ENCODE measurements at regions not wholly inside any gene's neighbourhood (a gene's known extent, or its start where the extent isn't known, plus 50 kb on each side); places are given as distances from the start of the nearest gene placed in this dataset.
"Not testable (repeated sequence)": the region's sequence is repeated elsewhere in the genome, so short reads cannot be mapped to it uniquely, and the experiment has no call there.

GRCh38 chr3:88747145-88747544 is 360.3 kb upstream of the EPHA3 start:
- not testable (repeated sequence) for H3K23ac ChIP-seq (ENCODE audit: low read length); DNase-seq; H2BK5ac ChIP-seq (ENCODE audit: low read depth, low read length, poor library complexity); H4K91ac ChIP-seq (ENCODE audit: low read depth, low read length); H3K79me1 ChIP-seq (ENCODE audit: low read length); H3K4me2 ChIP-seq (ENCODE audit: low read length); H2BK12ac ChIP-seq (ENCODE audit: low read length); H3K4me3 ChIP-seq (ENCODE audit: low read depth, low read length); H3K4me1 ChIP-seq (ENCODE audit: control insufficient read depth in 1 of 2, insufficient read depth in 2 of 2, low read length in 2 of 2); H3K9me3 ChIP-seq (ENCODE audit: insufficient read depth, low read depth, low read length); H3K27me3 ChIP-seq (ENCODE audit: insufficient read depth, low read length); H2AFZ ChIP-seq (ENCODE audit: insufficient read depth, low read length, poor library complexity); H3K79me2 ChIP-seq (ENCODE audit: control insufficient read depth, insufficient read depth, low read length, poor library complexity); H3K27ac ChIP-seq (ENCODE audit: low read depth, low read length); H3K4ac ChIP-seq (ENCODE audit: low read depth, low read length); H3K14ac ChIP-seq (ENCODE audit: low read length); H4K8ac ChIP-seq (ENCODE audit: low read depth, low read length); H2AK5ac ChIP-seq (ENCODE audit: low read length); H3K18ac ChIP-seq (ENCODE audit: low read length); H3K36me3 ChIP-seq (ENCODE audit: control insufficient read depth in 1 of 2, insufficient read depth in 2 of 2, low read length in 2 of 2); H4K12ac ChIP-seq (ENCODE audit: low read depth, low read length); H3K9ac ChIP-seq (ENCODE audit: low read length); H2BK120ac ChIP-seq (ENCODE audit: insufficient read depth, low read length, poor library complexity)
- WGBS (ENCODE audit: extremely low coverage, insufficient coverage, insufficient read length) = no CpG with 5 or more reads among the region's 6 CpGs

- Histone ChIP-seq H2AK5ac (ENCODE audit: low read length) (no peak overlapping the region), H3K18ac (ENCODE audit: low read length) (no peak overlapping the region), H3K14ac (ENCODE audit: low read length) (no peak overlapping the region), H2BK12ac (ENCODE audit: low read length) (no peak overlapping the region), H3K79me1 (ENCODE audit: low read length) (no peaks in the 10 kb centered on the region), H4K12ac (ENCODE audit: low read depth, low read length) (no peak overlapping the region), H2BK5ac (ENCODE audit: low read depth, low read length, poor library complexity) (no peak overlapping the region), H3K4me1 (ENCODE audit: control insufficient read depth in 1 of 2, insufficient read depth in 2 of 2, low read length in 2 of 2) (no peaks in the 10 kb centered on the region), H3K27me3 (ENCODE audit: insufficient read depth, low read length) (no peaks in the 10 kb centered on the region), H2BK120ac (ENCODE audit: insufficient read depth, low read length, poor library complexity) (no peak overlapping the region), H3K23ac (ENCODE audit: low read length) (no peak overlapping the region), H3K36me3 (ENCODE audit: control insufficient read depth in 1 of 2, insufficient read depth in 2 of 2, low read length in 2 of 2) (no peaks in the 10 kb centered on the region), H4K91ac (ENCODE audit: low read depth, low read length) (no peak overlapping the region), H3K79me2 (ENCODE audit: control insufficient read depth, insufficient read depth, low read length, poor library complexity) (no peaks in the 10 kb centered on the region), H2AFZ (ENCODE audit: insufficient read depth, low read length, poor library complexity) (no peak overlapping the region), H3K4ac (ENCODE audit: low read depth, low read length) (no peak overlapping the region), H3K9ac (ENCODE audit: low read length) (no peak overlapping the region), H3K4me2 (ENCODE audit: low read length) (no peak overlapping the region), H4K8ac (ENCODE audit: low read depth, low read length) (no peak overlapping the region), H3K27ac (ENCODE audit: low read depth, low read length) (no peak overlapping the region), H3K4me3 (ENCODE audit: low read depth, low read length) (no peak overlapping the region), H3K9me3 (ENCODE audit: insufficient read depth, low read depth, low read length) (no peaks in the 10 kb centered on the region)
- DNase-seq = no peak
- WGBS (ENCODE audit: extremely low coverage, insufficient coverage, insufficient read length) = no CpG with 5 or more reads among the region's 1 CpG
These were observed 348.7 kb upstream of the EPHA3 start for GRCh38 chr3:88758676-88759075.

GRCh38 chr3:88767746-88768145 is 339.7 kb upstream of the EPHA3 start:
- no peak overlapping the region for H3K14ac ChIP-seq (ENCODE audit: low read length)
- H2AK5ac ChIP-seq (ENCODE audit: low read length) = no peak overlapping the region
- H3K36me3 ChIP-seq (ENCODE audit: control insufficient read depth in 1 of 2, insufficient read depth in 2 of 2, low read length in 2 of 2) = no peaks in the 10 kb centered on the region
- H2BK12ac ChIP-seq (ENCODE audit: low read length) = no peak overlapping the region
- no CpG with 5 or more reads among the region's 2 CpGs for WGBS (ENCODE audit: extremely low coverage, insufficient coverage, insufficient read length)
- no peaks in the 10 kb centered on the region for H3K79me1 ChIP-seq (ENCODE audit: low read length)
- H2AFZ ChIP-seq (ENCODE audit: insufficient read depth, low read length, poor library complexity) = no peak overlapping the region
- no peak overlapping the region for H4K91ac ChIP-seq (ENCODE audit: low read depth, low read length)
- no peak overlapping the region for H3K4me3 ChIP-seq (ENCODE audit: low read depth, low read length)
- no peak overlapping the region for H4K12ac ChIP-seq (ENCODE audit: low read depth, low read length)
- no peak for DNase-seq
- no peak overlapping the region for H3K4ac ChIP-seq (ENCODE audit: low read depth, low read length)
- no peak overlapping the region for H3K18ac ChIP-seq (ENCODE audit: low read length)
- no peak overlapping the region for H3K4me2 ChIP-seq (ENCODE audit: low read length)
- no peaks in the 10 kb centered on the region for H3K9me3 ChIP-seq (ENCODE audit: insufficient read depth, low read depth, low read length)
- H4K8ac ChIP-seq (ENCODE audit: low read depth, low read length) = no peak overlapping the region
- H2BK5ac ChIP-seq (ENCODE audit: low read depth, low read length, poor library complexity) = no peak overlapping the region
- no peak overlapping the region for H3K27ac ChIP-seq (ENCODE audit: low read depth, low read length)
- H2BK120ac ChIP-seq (ENCODE audit: insufficient read depth, low read length, poor library complexity) = no peak overlapping the region
- no peaks in the 10 kb centered on the region for H3K4me1 ChIP-seq (ENCODE audit: control insufficient read depth in 1 of 2, insufficient read depth in 2 of 2, low read length in 2 of 2)
- no peaks in the 10 kb centered on the region for H3K27me3 ChIP-seq (ENCODE audit: insufficient read depth, low read length)
- H3K9ac ChIP-seq (ENCODE audit: low read length) = no peak overlapping the region
- H3K23ac ChIP-seq (ENCODE audit: low read length) = no peak overlapping the region
- no peaks in the 10 kb centered on the region for H3K79me2 ChIP-seq (ENCODE audit: control insufficient read depth, insufficient read depth, low read length, poor library complexity)

DNA sequence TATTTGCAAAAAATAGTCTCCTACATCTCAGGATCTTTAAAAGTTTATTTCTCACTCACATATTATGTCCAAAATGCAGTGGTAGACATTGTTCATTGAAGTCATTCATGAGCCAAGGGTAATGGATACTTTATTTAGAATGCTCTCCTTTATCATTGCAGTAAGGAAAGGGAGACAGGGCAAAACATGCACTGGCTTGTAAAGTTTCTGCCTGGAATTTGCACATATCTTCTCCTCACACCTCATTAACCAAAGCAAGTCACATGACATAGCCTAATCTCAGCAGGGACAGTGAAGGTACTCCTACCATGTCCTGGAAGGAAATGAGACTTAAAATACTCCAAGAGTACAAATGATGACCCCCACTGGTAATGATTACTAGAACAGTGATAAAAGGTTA is 333.7 kb upstream of the EPHA3 start:
- H3K4me1 ChIP-seq (ENCODE audit: control insufficient read depth in 1 of 2, insufficient read depth in 2 of 2, low read length in 2 of 2) = no peaks in the 10 kb centered on the region
- no peaks in the 10 kb centered on the region for H3K79me2 ChIP-seq (ENCODE audit: control insufficient read depth, insufficient read depth, low read length, poor library complexity)
- no peak overlapping the region for H4K12ac ChIP-seq (ENCODE audit: low read depth, low read length)
- no peak overlapping the region for H2AFZ ChIP-seq (ENCODE audit: insufficient read depth, low read length, poor library complexity)
- no peak overlapping the region for H2BK12ac ChIP-seq (ENCODE audit: low read length)
- H3K14ac ChIP-seq (ENCODE audit: low read length) = no peak overlapping the region
- H4K91ac ChIP-seq (ENCODE audit: low read depth, low read length) = no peak overlapping the region
- H3K27me3 ChIP-seq (ENCODE audit: insufficient read depth, low read length) = no peaks in the 10 kb centered on the region
- H4K8ac ChIP-seq (ENCODE audit: low read depth, low read length) = no peak overlapping the region
- no peak for DNase-seq
- no peaks in the 10 kb centered on the region for H3K9me3 ChIP-seq (ENCODE audit: insufficient read depth, low read depth, low read length)
- H3K4me3 ChIP-seq (ENCODE audit: low read depth, low read length) = no peak overlapping the region
- no peak overlapping the region for H2AK5ac ChIP-seq (ENCODE audit: low read length)
- no peak overlapping the region for H3K4me2 ChIP-seq (ENCODE audit: low read length)
- no peak overlapping the region for H3K18ac ChIP-seq (ENCODE audit: low read length)
- no peak overlapping the region for H2BK120ac ChIP-seq (ENCODE audit: insufficient read depth, low read length, poor library complexity)
- H3K36me3 ChIP-seq (ENCODE audit: control insufficient read depth in 1 of 2, insufficient read depth in 2 of 2, low read length in 2 of 2) = no peaks in the 10 kb centered on the region
- H3K9ac ChIP-seq (ENCODE audit: low read length) = no peak overlapping the region
- H3K27ac ChIP-seq (ENCODE audit: low read depth, low read length) = no peak overlapping the region
- H3K23ac ChIP-seq (ENCODE audit: low read length) = no peak overlapping the region
- no peak overlapping the region for H3K4ac ChIP-seq (ENCODE audit: low read depth, low read length)
- no peaks in the 10 kb centered on the region for H3K79me1 ChIP-seq (ENCODE audit: low read length)
- no peak overlapping the region for H2BK5ac ChIP-seq (ENCODE audit: low read depth, low read length, poor library complexity)

Measured in trophoblast cell (in vitro differentiated cells and primary cell).